ENCODE measurements at regions not wholly inside any gene's neighbourhood (a gene's known extent, or its start where the extent isn't known, plus 50 kb on each side); places are given as distances from the start of the nearest gene placed in this dataset.

DNA sequence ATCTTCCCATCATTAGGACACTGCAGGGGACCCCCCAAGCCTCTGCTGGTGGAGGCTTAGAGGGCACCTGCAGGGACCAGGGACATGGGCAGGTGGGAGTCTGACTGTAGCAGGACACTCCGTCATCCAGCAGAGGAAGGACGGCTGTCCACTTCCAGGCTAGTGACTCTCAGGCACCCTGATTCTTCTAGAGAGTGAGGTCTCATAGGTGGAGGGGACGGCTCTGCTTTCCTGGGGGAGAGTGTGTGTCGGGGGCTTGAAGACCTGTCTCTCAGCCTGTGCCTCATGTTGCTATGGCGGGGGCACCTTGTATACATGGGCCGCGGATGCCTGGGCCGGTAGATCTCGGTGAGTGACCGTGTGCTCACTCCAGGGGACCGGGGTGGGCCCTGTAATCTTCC, 1116.6 kb downstream of the BRD1 start:
- H3K4me3 ChIP-seq: no peak overlapping the region
- no peaks in the 10 kb centered on the region for H3K36me3 ChIP-seq
- TF ChIP-seq CTCF (IDR thresholded peaks at IDR 0.05) (no peak), POLR2A (IDR thresholded peaks at IDR 0.05) (no peak)
- H3K27me3 ChIP-seq: no peaks in the 10 kb centered on the region
- no peaks in the 10 kb centered on the region for H3K4me1 ChIP-seq
- no peaks in the 10 kb centered on the region for H3K9me3 ChIP-seq
- 76 to 84% methylated on average over 11 of the region's 11 CpGs for WGBS, 2 donors
- intact Hi-C loops (cut with DNase I): no loop called here
- peak; percentile 19 for DNase-seq
- no peak overlapping the region for H3K27ac ChIP-seq

DNA sequence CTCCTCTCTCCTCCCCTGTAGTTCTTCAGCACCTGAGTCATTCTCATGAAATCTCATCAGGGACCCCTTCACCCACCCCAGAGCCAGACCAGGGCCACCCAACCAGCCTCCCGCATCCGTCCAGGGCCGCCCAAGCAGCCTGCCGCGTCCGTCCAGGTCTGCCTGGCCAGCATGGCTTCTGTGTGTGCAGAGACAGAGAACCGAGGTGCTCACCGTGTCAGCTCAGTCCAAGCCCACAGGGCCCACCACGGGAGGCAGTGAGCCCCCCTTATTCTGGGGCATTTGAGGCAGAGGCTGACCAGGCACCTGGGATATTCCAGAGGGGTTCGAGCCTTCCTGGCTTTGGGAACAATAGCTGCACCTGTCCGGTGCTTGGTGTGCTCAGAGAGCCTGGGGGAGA, 1117.3 kb downstream of the BRD1 start:
- 74 to 87% methylated on average over 11 of the region's 11 CpGs for WGBS, 2 donors
- intact Hi-C loops (cut with DNase I): no loop called here
- Histone ChIP-seq H3K27me3 (no peaks in the 10 kb centered on the region), H3K4me3 (no peak overlapping the region), H3K36me3 (no peaks in the 10 kb centered on the region), H3K4me1 (no peaks in the 10 kb centered on the region), H3K27ac (no peak overlapping the region), H3K9me3 (no peaks in the 10 kb centered on the region)
- peak; percentile 49 for DNase-seq
- TF ChIP-seq POLR2AphosphoS5 (IDR thresholded peaks at IDR 0.05) (no peak), POLR2A (IDR thresholded peaks at IDR 0.05) (no peak), EP300 (IDR thresholded peaks at IDR 0.05) (no peak), CTCF (IDR thresholded peaks at IDR 0.05) (no peak)

- Histone ChIP-seq H3K9me3 (no peaks in the 10 kb centered on the region), H3K27me3 (no peaks in the 10 kb centered on the region), H3K27ac (no peak overlapping the region), H3K4me3 (no peak overlapping the region), H3K36me3 (no peaks in the 10 kb centered on the region), H3K4me1 (no peaks in the 10 kb centered on the region)
- TF ChIP-seq CTCF (IDR thresholded peaks at IDR 0.05) (no peak), EP300 (IDR thresholded peaks at IDR 0.05) (no peak), POLR2A (IDR thresholded peaks at IDR 0.05) (no peak), POLR2AphosphoS5 (IDR thresholded peaks at IDR 0.05) (no peak)
- DNase-seq: peak; percentile 33
- intact Hi-C loops (cut with DNase I): no loop called here
- WGBS, 2 donors: 81 to 88% methylated on average over 8 of the region's 8 CpGs
Measured at GRCh38 chr22:48709976-48710375, 1117.7 kb downstream of the BRD1 start.

DNA sequence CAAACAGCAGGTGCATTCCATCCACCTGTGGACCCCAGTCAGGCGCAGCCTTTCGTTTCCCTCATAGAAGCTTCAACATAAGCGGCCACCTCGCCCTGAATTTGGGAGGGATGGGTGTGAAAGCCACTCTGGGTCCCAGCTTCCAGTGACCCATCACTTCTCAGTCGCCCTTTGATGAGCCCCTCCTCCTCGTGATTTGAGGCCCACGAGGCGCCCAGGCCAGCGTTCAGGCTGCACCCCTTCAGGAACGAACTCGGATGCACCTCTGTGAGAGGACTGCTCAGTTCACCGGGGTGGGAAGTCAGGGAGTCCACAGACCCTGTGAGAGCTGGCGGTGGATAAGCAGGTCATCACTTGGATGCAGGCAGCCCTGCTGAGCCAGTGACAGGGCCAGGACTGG, 1118.2 kb downstream of the BRD1 start:
- Histone ChIP-seq H3K9me3 (no peaks in the 10 kb centered on the region), H3K4me3 (no peak overlapping the region), H3K27ac (no peak overlapping the region), H3K4me1 (no peaks in the 10 kb centered on the region), H3K36me3 (no peaks in the 10 kb centered on the region), H3K27me3 (no peaks in the 10 kb centered on the region)
- 77 to 87% methylated on average over 13 of the region's 13 CpGs for WGBS, 2 donors
- DNase-seq: peak; percentile 46
- TF ChIP-seq EP300 (IDR thresholded peaks at IDR 0.05) (no peak), POLR2AphosphoS5 (IDR thresholded peaks at IDR 0.05) (no peak), POLR2A (IDR thresholded peaks at IDR 0.05) (no peak), CTCF (IDR thresholded peaks at IDR 0.05) (no peak)
- intact Hi-C loops (cut with DNase I): no loop called here

- TF ChIP-seq POLR2AphosphoS5 (IDR thresholded peaks at IDR 0.05) (no peak), CTCF (IDR thresholded peaks at IDR 0.05) (no peak), EP300 (IDR thresholded peaks at IDR 0.05) (no peak), POLR2A (IDR thresholded peaks at IDR 0.05) (no peak)
- Histone ChIP-seq H3K4me1 (no peaks in the 10 kb centered on the region), H3K27me3 (no peaks in the 10 kb centered on the region), H3K9me3 (no peaks in the 10 kb centered on the region), H3K4me3 (no peak overlapping the region), H3K36me3 (no peaks in the 10 kb centered on the region), H3K27ac (no peak overlapping the region)
- intact Hi-C loops (cut with DNase I): no loop called here
- WGBS, 2 donors: 69 to 85% methylated on average over 25 of the region's 25 CpGs
- peak; percentile 61 for DNase-seq
Measured at GRCh38 chr22:48708558-48709245, 1119.0 kb downstream of the BRD1 start.
